Stomach (tissue), 4 donors: ENCODE measurements at regions not wholly inside any gene's neighbourhood (a gene's known extent, or its start where the extent isn't known, plus 50 kb on each side); places are given as distances from the start of the nearest gene placed in this dataset.

ENCODE experiments used
- CTCF ChIP-seq, 7 experiments: fragments of 450-650 bp in 4 of 7; fragments of 200-600 bp in 3 of 7; sonication (generic) in 3 of 7; IDR thresholded peaks; one replicate each; pipeline ENCODE4 v1.5.1; 2016 to 2019; ENCODE audit warnings: antibody characterized with exemption in 7 of 7, control low read depth in 2 of 7, mild to moderate bottlenecking in 1 of 7
- EP300 ChIP-seq: sonication (generic); formaldehyde crosslinking; IDR thresholded peaks from one replicate; pipeline ENCODE4 v1.6.1; 2017; ENCODE audit warnings: antibody characterized with exemption
- POLR2A ChIP-seq, 4 donors: fragments of 450-650 bp; IDR thresholded peaks; one replicate each; pipeline ENCODE4 v1.6.1; 2016; ENCODE audit warnings: antibody characterized with exemption in 4 of 4, control low read depth in 2 of 4, mild to moderate bottlenecking in 1 of 4, moderate library complexity in 1 of 4
- POLR2AphosphoS5 ChIP-seq, 3 donors: sonication (generic); formaldehyde crosslinking; IDR thresholded peaks; one replicate each; pipeline ENCODE4 v1.6.1; 2016; ENCODE audit warnings: antibody characterized with exemption in 3 of 3

- no peak for TF ChIP-seq CTCF (IDR thresholded peaks at IDR 0.05)
- no peak for TF ChIP-seq POLR2AphosphoS5 (IDR thresholded peaks at IDR 0.05)
- no peak for TF ChIP-seq POLR2A (IDR thresholded peaks at IDR 0.05)
- TF ChIP-seq EP300 = no peak
Measured at GRCh38 chr1:55916481-55916880, 662.9 kb downstream of the PLPP3 start.
